H1 (cell line): ENCODE measurements at regions not wholly inside any gene's neighbourhood (a gene's known extent, or its start where the extent isn't known, plus 50 kb on each side); places are given as distances from the start of the nearest gene placed in this dataset.

Source experiments
- CTCF ChIA-PET: fragments of 300-600 bp; sonication (Branson Sonifier 250); formaldehyde crosslinking; loops from one replicate; lab custom pipeline; 2021; ENCODE audit not compliant: partially characterized antibody; lab: Charles Lee
- POLR2A ChIA-PET: fragments of 300-600 bp; sonication (Branson Sonifier 250); formaldehyde crosslinking; loops from one replicate; lab custom pipeline; 2021; ENCODE audit warnings: inconsistent platforms; ENCODE audit not compliant: partially characterized antibody; lab: Charles Lee
- DNase-seq, 2 experiments: peaks; one replicate each; pipeline versions ENCODE4 v3.0.0 to v3.0.0-alpha.2; 2010 to 2022; ENCODE audit warnings: low spot score in 2 of 2, low read depth in 1 of 2, mixed read lengths in 1 of 2
- FAIRE-seq: peaks from 2 replicates; lab custom pipeline; 2011; peaks lifted over from hg19 to GRCh38; lab: Jason Lieb, UNC
- H2AFZ ChIP-seq: 2 replicates; pipeline ENCODE4 v1.8.1; 2012; ENCODE audit warnings: low read length, inconsistent platforms
- H2AK5ac ChIP-seq: 2 replicates; pipeline ENCODE4 v1.6.1; 2013; ENCODE audit warnings: low read depth, low read length
- H2BK120ac ChIP-seq: replicated peaks from 2 replicates; pipeline ENCODE3; 2013; ENCODE audit warnings: low read depth, low read length, inconsistent platforms
- H2BK12ac ChIP-seq: 2 replicates; pipeline ENCODE4 v1.6.1; 2013; ENCODE audit warnings: low read depth, low read length
- H2BK15ac ChIP-seq: 2 replicates; pipeline ENCODE4 v1.6.1; 2013; ENCODE audit warnings: low read length
- H2BK20ac ChIP-seq: 2 replicates; pipeline ENCODE4 v1.6.1; 2013; ENCODE audit warnings: low read length
- H2BK5ac ChIP-seq: 2 replicates; pipeline ENCODE4 v1.6.1; 2013; ENCODE audit warnings: low read depth, low read length
- H3K14ac ChIP-seq: 2 replicates; pipeline ENCODE4 v1.6.1; 2013; ENCODE audit warnings: inconsistent platforms; ENCODE audit not compliant: insufficient read length
- H3K18ac ChIP-seq: 2 replicates; pipeline ENCODE4 v1.6.1; 2013; ENCODE audit warnings: low read length; ENCODE audit errors: extremely low read depth
- H3K23ac ChIP-seq: 2 replicates; pipeline ENCODE4 v1.6.1; 2013; ENCODE audit warnings: inconsistent platforms; ENCODE audit not compliant: insufficient read length
- H3K23me2 ChIP-seq: 2 replicates; pipeline ENCODE4 v1.6.1; 2013; ENCODE audit warnings: low read depth, low read length
- H3K27ac ChIP-seq: 2 replicates; pipeline ENCODE4 v1.6.1; 2011; ENCODE audit warnings: low read depth, low read length, inconsistent platforms
- H3K27me3 ChIP-seq, 4 experiments: replicated peaks in 1 of 4; 1 replicate in 1 of 4; 2 replicates in 3 of 4; pipeline versions ENCODE4 v1.6.1 to v1.8.1; 2011 to 2013; ENCODE audit warnings: low read length in 3 of 4, mild to moderate bottlenecking in 3 of 4, inconsistent platforms in 2 of 4, mixed read lengths in 2 of 4, moderate library complexity in 1 of 4; ENCODE audit not compliant: control insufficient read depth in 3 of 4, insufficient read depth in 3 of 4; ENCODE audit errors: extremely low read depth in 1 of 4
- H3K36me3 ChIP-seq, 4 experiments: 2 replicates each; pipeline versions ENCODE4 v1.6.1 to v1.8.1; 2011 to 2013; ENCODE audit warnings: mild to moderate bottlenecking in 4 of 4, low read length in 3 of 4, moderate library complexity in 2 of 4, control low read depth in 1 of 4, inconsistent platforms in 1 of 4; ENCODE audit not compliant: insufficient read depth in 4 of 4, control insufficient read depth in 2 of 4
- H3K4ac ChIP-seq: replicated peaks from 2 replicates; pipeline ENCODE3; 2013; ENCODE audit warnings: low read length, low read depth, mixed read lengths, inconsistent platforms; ENCODE audit not compliant: insufficient read length
- H3K4me1 ChIP-seq, 4 experiments: replicated peaks in 1 of 4; 1 replicate in 1 of 4; 2 replicates in 3 of 4; pipeline versions ENCODE4 v1.6.1 to v1.8.1; 2011 to 2013; ENCODE audit warnings: low read length in 3 of 4, inconsistent platforms in 2 of 4, mixed read lengths in 1 of 4; ENCODE audit not compliant: insufficient read depth in 4 of 4, control insufficient read depth in 3 of 4
- H3K4me2 ChIP-seq, 2 experiments: 2 replicates each; pipeline versions ENCODE4 v1.6.1 to v1.8.1; 2011 to 2013; ENCODE audit warnings: low read depth in 2 of 2, low read length in 2 of 2, control low read depth in 1 of 2, inconsistent platforms in 1 of 2, mild to moderate bottlenecking in 1 of 2; ENCODE audit not compliant: insufficient read depth in 1 of 2
- H3K4me3 ChIP-seq, 4 experiments: fragments of 200-600, 300-600 bp in 1 of 4; sonication (generic), shearing (Covaris generic), sonication (Bioruptor Twin) in 1 of 4; 2 replicates each; pipeline versions ENCODE4 v1.5.1 to v1.8.1; 2011 to 2016; ENCODE audit warnings: low read length in 4 of 4, low read depth in 3 of 4, control low read depth in 2 of 4, inconsistent platforms in 2 of 4, mild to moderate bottlenecking in 2 of 4, mixed read lengths in 1 of 4, moderate library complexity in 1 of 4; ENCODE audit not compliant: insufficient read depth in 2 of 4; ENCODE audit errors: extremely low read depth in 1 of 4
- H3K56ac ChIP-seq: replicated peaks from 2 replicates; pipeline ENCODE3; 2013; ENCODE audit warnings: low read depth, mild to moderate bottlenecking, mixed read lengths, low read length, inconsistent platforms; ENCODE audit not compliant: insufficient read length
- H3K79me1 ChIP-seq: 2 replicates; pipeline ENCODE4 v1.6.1; 2013; ENCODE audit warnings: low read depth, low read length, control low read depth
- H3K79me2 ChIP-seq, 2 experiments: 2 replicates each; pipeline versions ENCODE4 v1.6.1 to v1.8.1; 2012 to 2013; ENCODE audit warnings: low read length in 2 of 2, mild to moderate bottlenecking in 2 of 2, inconsistent platforms in 1 of 2; ENCODE audit not compliant: insufficient read depth in 2 of 2, control insufficient read depth in 1 of 2
- H3K9ac ChIP-seq, 4 experiments: replicated peaks in 1 of 4; 1 replicate in 1 of 4; 2 replicates in 3 of 4; pipeline versions ENCODE4 v1.6.1 to v1.8.1; 2011 to 2013; ENCODE audit warnings: low read depth in 3 of 4, low read length in 3 of 4, control low read depth in 2 of 4, mild to moderate bottlenecking in 2 of 4, moderate library complexity in 2 of 4, inconsistent platforms in 1 of 4; ENCODE audit errors: extremely low read depth in 1 of 4
- H3K9me3 ChIP-seq, 2 experiments: 2 replicates each; pipeline versions ENCODE4 v1.6.1 to v1.8.1; 2012 to 2013; ENCODE audit warnings: mild to moderate bottlenecking in 2 of 2, moderate library complexity in 2 of 2, control low read depth in 1 of 2, inconsistent platforms in 1 of 2, low read depth in 1 of 2, low read length in 1 of 2, mixed read lengths in 1 of 2; ENCODE audit not compliant: insufficient read depth in 2 of 2
- H4K20me1 ChIP-seq, 2 experiments: replicated peaks in 1 of 2; 2 replicates each; pipeline versions ENCODE3 to v1.8.1; 2011 to 2013; ENCODE audit warnings: inconsistent platforms in 2 of 2, low read length in 2 of 2, mild to moderate bottlenecking in 1 of 2; ENCODE audit not compliant: insufficient read depth in 2 of 2, control insufficient read depth in 1 of 2
- H4K5ac ChIP-seq: 2 replicates; pipeline ENCODE4 v1.6.1; 2013; ENCODE audit warnings: low read length, low read depth, mixed read lengths, inconsistent platforms; ENCODE audit not compliant: insufficient read length
- H4K8ac ChIP-seq: 2 replicates; pipeline ENCODE4 v1.8.0; 2013; ENCODE audit warnings: mild to moderate bottlenecking, moderate library complexity, low read length, inconsistent platforms; ENCODE audit not compliant: insufficient read depth; ENCODE audit errors: extremely low read depth
- H4K91ac ChIP-seq: replicated peaks from 2 replicates; pipeline ENCODE3; 2013; ENCODE audit warnings: low read length, mixed read lengths, inconsistent platforms; ENCODE audit not compliant: insufficient read length
- EGR1 ChIP-seq: IDR thresholded peaks from 2 replicates; pipeline ENCODE4 v1.6.1; 2011; ENCODE audit warnings: low read depth, low read length, borderline replicate concordance
- HDAC6 ChIP-seq: IDR thresholded peaks from one replicate; pipeline ENCODE4 v1.7.1; 2012; ENCODE audit warnings: low read depth, mild to moderate bottlenecking, inconsistent platforms, low read length, moderate library complexity
- KDM4A ChIP-seq: IDR thresholded peaks from one replicate; pipeline ENCODE4 v1.7.1; 2012; ENCODE audit warnings: low read depth, mild to moderate bottlenecking, moderate library complexity, low read length, inconsistent platforms; ENCODE audit not compliant: severe bottlenecking
- NRF1 ChIP-seq: IDR thresholded peaks from 2 replicates; pipeline ENCODE4 v1.6.1; 2011; ENCODE audit warnings: mild to moderate bottlenecking, low read depth, low read length, improper control_type of control experiment
- RXRA ChIP-seq: IDR thresholded peaks from 2 replicates; pipeline ENCODE4 v1.6.1; 2011; ENCODE audit warnings: low read depth, mild to moderate bottlenecking, low read length, moderate library complexity; ENCODE audit not compliant: insufficient read depth
- TBP ChIP-seq: IDR thresholded peaks from 2 replicates; pipeline ENCODE4 v1.6.1; 2011; ENCODE audit warnings: low read depth, low read length, improper control_type of control experiment
- TCF12 ChIP-seq: IDR thresholded peaks from 2 replicates; pipeline ENCODE4 v1.6.1; 2011; ENCODE audit warnings: low read depth, mild to moderate bottlenecking, low read length
- WGBS, 2 experiments: shearing (Covaris generic) in 1 of 2; methylation state at CpG; one replicate each; pipeline versions ENCODE4 v1.1.6 to v1.1.7; 2013 to 2015; ENCODE audit warnings: low lambda C conversion rate in 2 of 2, mixed read lengths in 2 of 2, inconsistent platforms in 1 of 2, low coverage in 1 of 2, missing lambda C conversion rate in 1 of 2; ENCODE audit not compliant: insufficient replicate concordance in 2 of 2, insufficient coverage in 1 of 2, insufficient read length in 1 of 2; ENCODE audit errors: extremely low coverage in 1 of 2, missing lambda C conversion rate in 1 of 2; 5-methylcytosine and 5-hydroxymethylcytosine counted together

GRCh38 chr7:9505516-9505915 lies 1072.1 kb downstream of the NXPH1 start:
- H4K91ac ChIP-seq, result no peak overlapping the region
- no peak overlapping the region for H3K4me3 ChIP-seq
- ChIA-PET CTCF (no interaction called here), POLR2A (no interaction called here)
- TF ChIP-seq RXRA, result no peak
- no peak for TF ChIP-seq KDM4A
- no peak for TF ChIP-seq HDAC6
- no peak for TF ChIP-seq TBP
- no peak for TF ChIP-seq TCF12
- no peak for TF ChIP-seq NRF1
- no peak for TF ChIP-seq EGR1
- no peak overlapping the region for H2AFZ ChIP-seq
- H3K4me1 ChIP-seq, result no peaks in the 10 kb centered on the region
- H3K14ac ChIP-seq, result no peak overlapping the region
- H2AK5ac ChIP-seq, result no peak overlapping the region
- no peaks in the 10 kb centered on the region for H3K36me3 ChIP-seq
- H3K23me2 ChIP-seq, result no peaks in the 10 kb centered on the region
- no peak overlapping the region for H4K5ac ChIP-seq
- 97% methylated on average over 2 of the region's 2 CpGs; no CpG with 5 or more reads in 1 of the 2 experiments for WGBS, 2 experiments
- H3K9ac ChIP-seq, result no peak overlapping the region
- no peak overlapping the region for H3K18ac ChIP-seq
- no peak overlapping the region for H2BK15ac ChIP-seq
- FAIRE-seq (no peak), DNase-seq (no peak)
- no peak overlapping the region for H2BK5ac ChIP-seq
- H2BK12ac ChIP-seq, result no peak overlapping the region
- no peak overlapping the region for H3K56ac ChIP-seq
- no peak overlapping the region for H3K23ac ChIP-seq
- no peaks in the 10 kb centered on the region for H3K27me3 ChIP-seq
- H3K9me3 ChIP-seq, result no peaks in the 10 kb centered on the region
- no peak overlapping the region for H3K4ac ChIP-seq
- H4K8ac ChIP-seq, result no peak overlapping the region
- no peaks in the 10 kb centered on the region for H3K79me2 ChIP-seq
- H2BK120ac ChIP-seq, result no peak overlapping the region
- H2BK20ac ChIP-seq, result no peak overlapping the region
- H3K27ac ChIP-seq, result no peak overlapping the region
- no peak overlapping the region for H3K4me2 ChIP-seq
- no peaks in the 10 kb centered on the region for H3K79me1 ChIP-seq
- no peaks in the 10 kb centered on the region for H4K20me1 ChIP-seq
